Thyroid gland (tissue), 4 donors: ENCODE measurements at regions not wholly inside any gene's neighbourhood (a gene's known extent, or its start where the extent isn't known, plus 50 kb on each side); places are given as distances from the start of the nearest gene placed in this dataset.
"Not testable (repeated sequence)": the region's sequence is repeated elsewhere in the genome, so short reads cannot be mapped to it uniquely, and the experiment has no call there.

Experiments used
- DNase-seq, 2 donors: peaks; one replicate each; pipeline ENCODE4 v3.0.0-alpha.2; 2019
- H3K27ac ChIP-seq, 3 donors: fragments of 200-600 bp; sonication (generic); 1 replicate in 2 of 3; 2 replicates in 1 of 3; pipeline ENCODE4 v1.5.1; 2016 to 2019; ENCODE audit warnings: mild to moderate bottlenecking in 1 of 3, moderate library complexity in 1 of 3
- H3K27me3 ChIP-seq: fragments of 200-600 bp; sonication (generic); one replicate; pipeline ENCODE4 v1.5.1; 2019
- H3K36me3 ChIP-seq, 2 donors: fragments of 200-600 bp; sonication (generic); one replicate each; pipeline ENCODE4 v1.5.1; 2016 to 2019
- H3K4me1 ChIP-seq, 2 donors: fragments of 200-600 bp; sonication (generic); one replicate each; pipeline ENCODE4 v1.5.1; 2017 to 2019
- H3K4me3 ChIP-seq, 3 donors: fragments of 200-600 bp; sonication (generic); replicated peaks in 1 of 3; 1 replicate in 2 of 3; 2 replicates in 1 of 3; pipeline ENCODE4 v1.5.1; 2016; ENCODE audit warnings: mild to moderate bottlenecking in 1 of 3
- H3K9me3 ChIP-seq: fragments of 200-600 bp; sonication (generic); one replicate; pipeline ENCODE4 v1.5.1; 2017
- POLR2A ChIP-seq, 2 donors: fragments of 450-650 bp; IDR thresholded peaks; one replicate each; pipeline ENCODE4 v1.6.1; 2017; ENCODE audit warnings: antibody characterized with exemption in 2 of 2, mild to moderate bottlenecking in 2 of 2, moderate library complexity in 1 of 2
- WGBS, 2 donors: methylation state at CpG; one replicate each; pipeline ENCODE4 v1.1.5; 2017; 5-methylcytosine and 5-hydroxymethylcytosine counted together
- intact Hi-C: fragments of 100-400 bp; cut with DNase I; formaldehyde crosslinking; loops from one replicate; pipeline ENCODE4 v1.15.1; 2023
- TF ChIP-seq, protein P1 (sequence below), 6 experiments: fragments of 200-600 bp in 3 of 6; fragments of 450-650 bp in 3 of 6; sonication (generic) in 3 of 6; IDR thresholded peaks; one replicate each; pipeline ENCODE4 v1.5.1; 2016 to 2019; ENCODE audit warnings: antibody characterized with exemption in 6 of 6, mild to moderate bottlenecking in 2 of 6, inconsistent platforms in 1 of 6, moderate library complexity in 1 of 6

DNA sequence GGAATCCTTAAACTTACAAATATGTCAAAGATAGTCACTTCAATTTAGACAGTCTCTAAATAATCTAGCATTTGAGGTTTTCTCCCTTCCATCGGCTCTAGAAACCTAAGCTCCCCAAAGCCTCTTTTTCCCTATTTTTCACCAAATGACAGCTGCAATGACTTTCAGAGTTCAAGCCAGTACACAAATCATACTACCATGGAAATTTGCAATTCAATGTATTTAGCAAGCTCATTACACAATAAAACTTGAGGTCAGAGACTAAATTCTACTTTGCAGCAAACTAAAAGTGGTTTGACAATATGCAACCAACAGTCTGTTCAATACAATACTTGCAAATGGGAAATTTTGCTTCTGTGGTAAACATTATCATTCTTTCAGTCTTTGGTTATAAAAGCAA, 80.3 kb downstream of the SKIDA1 start:
- 76 to 94% methylated on average over 1 of the region's 1 CpG for WGBS, 2 donors
- no peak for DNase-seq
- intact Hi-C loops, result no loop called here
- Histone ChIP-seq H3K9me3 (no peaks in the 10 kb centered on the region), H3K4me1 (no peaks in the 10 kb centered on the region), H3K27ac (no peak overlapping the region), H3K4me3 (no peak overlapping the region), H3K27me3 (no peaks in the 10 kb centered on the region), H3K36me3 (no peaks in the 10 kb centered on the region)
- no peak for TF ChIP-seq POLR2A (IDR thresholded peaks at IDR 0.05)
- TF ChIP-seq, protein P1, sequence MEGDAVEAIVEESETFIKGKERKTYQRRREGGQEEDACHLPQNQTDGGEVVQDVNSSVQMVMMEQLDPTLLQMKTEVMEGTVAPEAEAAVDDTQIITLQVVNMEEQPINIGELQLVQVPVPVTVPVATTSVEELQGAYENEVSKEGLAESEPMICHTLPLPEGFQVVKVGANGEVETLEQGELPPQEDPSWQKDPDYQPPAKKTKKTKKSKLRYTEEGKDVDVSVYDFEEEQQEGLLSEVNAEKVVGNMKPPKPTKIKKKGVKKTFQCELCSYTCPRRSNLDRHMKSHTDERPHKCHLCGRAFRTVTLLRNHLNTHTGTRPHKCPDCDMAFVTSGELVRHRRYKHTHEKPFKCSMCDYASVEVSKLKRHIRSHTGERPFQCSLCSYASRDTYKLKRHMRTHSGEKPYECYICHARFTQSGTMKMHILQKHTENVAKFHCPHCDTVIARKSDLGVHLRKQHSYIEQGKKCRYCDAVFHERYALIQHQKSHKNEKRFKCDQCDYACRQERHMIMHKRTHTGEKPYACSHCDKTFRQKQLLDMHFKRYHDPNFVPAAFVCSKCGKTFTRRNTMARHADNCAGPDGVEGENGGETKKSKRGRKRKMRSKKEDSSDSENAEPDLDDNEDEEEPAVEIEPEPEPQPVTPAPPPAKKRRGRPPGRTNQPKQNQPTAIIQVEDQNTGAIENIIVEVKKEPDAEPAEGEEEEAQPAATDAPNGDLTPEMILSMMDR (IDR thresholded peaks at IDR 0.05), result no peak

DNA sequence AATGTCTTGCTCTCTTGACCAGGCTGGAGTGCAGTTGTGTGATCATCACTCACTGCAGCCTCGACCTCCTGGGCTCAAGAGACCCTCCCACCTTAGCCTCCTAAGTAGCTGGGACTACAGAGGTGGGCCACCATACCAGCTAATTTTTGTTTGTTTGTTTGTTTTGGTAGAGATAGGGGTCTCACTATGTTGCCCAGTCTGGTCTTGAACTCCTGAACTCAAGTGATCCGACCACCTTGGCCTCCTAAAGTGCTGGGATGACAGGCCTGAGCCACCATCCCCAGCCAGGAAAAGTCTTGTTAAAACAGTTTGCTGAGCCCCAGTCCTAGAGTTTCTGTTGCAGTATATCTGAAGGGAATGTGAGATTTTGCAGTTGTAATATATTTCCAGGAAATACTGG, 83.9 kb downstream of the SKIDA1 start:
- no peak overlapping the region for H3K27ac ChIP-seq
- H3K4me1 ChIP-seq, result no peaks in the 10 kb centered on the region
- 84 to 90% methylated on average over 2 of the region's 2 CpGs for WGBS, 2 donors
- TF ChIP-seq, protein P1 (IDR thresholded peaks at IDR 0.05), result no peak
- TF ChIP-seq POLR2A (IDR thresholded peaks at IDR 0.05), result no peak
- no peak overlapping the region for H3K4me3 ChIP-seq
- H3K27me3 ChIP-seq, result no peaks in the 10 kb centered on the region
- no peak for DNase-seq
- intact Hi-C loops, result no loop called here
- no peaks in the 10 kb centered on the region for H3K36me3 ChIP-seq
- no peaks in the 10 kb centered on the region for H3K9me3 ChIP-seq

GRCh38 chr10:21438914-21439313, 86.6 kb downstream of the SKIDA1 start:
- H3K4me1 ChIP-seq, DNase-seq, H3K36me3 ChIP-seq, H3K4me3 ChIP-seq, H3K9me3 ChIP-seq, intact Hi-C loops, H3K27ac ChIP-seq, H3K27me3 ChIP-seq: not testable (repeated sequence)
- 68 to 70% methylated on average over 10 of the region's 10 CpGs for WGBS, 2 donors

GRCh38 chr10:21437770-21438382, 87.6 kb downstream of the SKIDA1 start:
- 91 to 95% methylated on average over 8 of the region's 8 CpGs for WGBS, 2 donors
- Histone ChIP-seq H3K4me1 (no peaks in the 10 kb centered on the region), H3K27ac (no peak overlapping the region), H3K9me3 (no peaks in the 10 kb centered on the region), H3K4me3 (no peak overlapping the region), H3K27me3 (no peaks in the 10 kb centered on the region), H3K36me3 (no peaks in the 10 kb centered on the region)
- no peak for DNase-seq
- TF ChIP-seq POLR2A (IDR thresholded peaks at IDR 0.05), result no peak
- TF ChIP-seq, protein P1 (IDR thresholded peaks at IDR 0.05), result no peak
- intact Hi-C loops, result no loop called here

GRCh38 chr10:21432266-21432665, 93.2 kb downstream of the SKIDA1 start:
- Histone ChIP-seq H3K4me3 (no peak overlapping the region), H3K27ac (no peak overlapping the region), H3K36me3 (no peaks in the 10 kb centered on the region), H3K4me1 (no peaks in the 10 kb centered on the region), H3K9me3 (no peaks in the 10 kb centered on the region), H3K27me3 (no peaks in the 10 kb centered on the region)
- no peak for DNase-seq
- TF ChIP-seq, protein P1 (IDR thresholded peaks at IDR 0.05), result no peak
- no peak for TF ChIP-seq POLR2A (IDR thresholded peaks at IDR 0.05)
- intact Hi-C loops, result no loop called here
- 86 to 95% methylated on average over 1 of the region's 1 CpG for WGBS, 2 donors

DNA sequence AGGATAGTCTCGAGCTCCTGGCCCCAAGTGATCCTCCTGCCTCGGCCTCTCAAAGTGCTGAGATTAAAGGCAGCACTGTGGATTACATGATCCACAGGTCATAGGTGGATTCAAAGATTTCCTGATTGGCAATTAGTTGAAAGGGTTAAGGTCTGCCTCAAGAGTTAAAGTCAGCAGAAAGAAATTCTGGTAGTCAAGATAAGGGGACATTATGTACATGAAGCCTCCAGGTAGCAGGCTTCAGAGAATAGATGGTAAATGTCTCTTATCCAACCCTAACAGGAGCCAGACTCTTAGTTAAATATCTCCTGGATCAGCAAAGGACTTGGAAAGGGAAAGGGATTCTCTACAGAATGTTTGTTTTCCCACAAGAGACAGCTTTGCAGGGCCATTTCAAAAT, 93.7 kb downstream of the SKIDA1 start:
- H3K27ac ChIP-seq, result no peak overlapping the region
- no peak for DNase-seq
- no peaks in the 10 kb centered on the region for H3K9me3 ChIP-seq
- no peaks in the 10 kb centered on the region for H3K27me3 ChIP-seq
- TF ChIP-seq, protein P1 (IDR thresholded peaks at IDR 0.05), result no peak
- TF ChIP-seq POLR2A (IDR thresholded peaks at IDR 0.05), result no peak
- intact Hi-C loops, result no loop called here
- no peaks in the 10 kb centered on the region for H3K4me1 ChIP-seq
- H3K4me3 ChIP-seq, result no peak overlapping the region
- 85 to 96% methylated on average over 2 of the region's 2 CpGs for WGBS, 2 donors
- no peaks in the 10 kb centered on the region for H3K36me3 ChIP-seq
